ENCODE measurements at regions not wholly inside any gene's neighbourhood (a gene's known extent, or its start where the extent isn't known, plus 50 kb on each side); places are given as distances from the start of the nearest gene placed in this dataset.

- no peak for TF ChIP-seq CTCF (IDR thresholded peaks at IDR 0.05)
- no peak for TF ChIP-seq POLR2A (IDR thresholded peaks at IDR 0.05)
Observed at GRCh38 chr13:107906131-107906530, 309.2 kb downstream of the LIG4 start.

All from thyroid gland (tissue), 4 donors.